GM23338 (cell line): ENCODE measurements at regions not wholly inside any gene's neighbourhood (a gene's known extent, or its start where the extent isn't known, plus 50 kb on each side); places are given as distances from the start of the nearest gene placed in this dataset.

Experiments used
- ATAC-seq: fragments of 200-7000 bp; cut with Tn5 transposase; 3 replicates; pipeline ENCODE4 v1.9.1; 2020
- DNase-seq: peaks from one replicate; pipeline ENCODE4 v3.0.0-alpha.2; 2015; ENCODE audit warnings: low spot score
- H2AFZ ChIP-seq: fragments of 200-600 bp; sonication (generic); 2 replicates; pipeline ENCODE4 v1.8.0; 2016; ENCODE audit warnings: antibody characterized with exemption, mild to moderate bottlenecking, moderate library complexity
- H3F3A ChIP-seq: fragments of 200-600 bp; sonication (generic); replicated peaks from 2 replicates; pipeline ENCODE4 v1.8.0; 2017; ENCODE audit warnings: antibody characterized with exemption, mixed run types, low read depth
- H3K27ac ChIP-seq: fragments of 200-600 bp; sonication (generic); 2 replicates; pipeline ENCODE4 v1.6.1; 2016; ENCODE audit warnings: low read depth
- H3K27me3 ChIP-seq: fragments of 200-600 bp; sonication (generic); 2 replicates; pipeline ENCODE4 v1.8.0; 2016; ENCODE audit warnings: mild to moderate bottlenecking, mixed run types, moderate library complexity; ENCODE audit not compliant: insufficient read depth
- H3K36me3 ChIP-seq: fragments of 200-600 bp; sonication (generic); 2 replicates; pipeline ENCODE4 v1.8.0; 2016; ENCODE audit warnings: mild to moderate bottlenecking; ENCODE audit not compliant: insufficient read depth
- H3K4me1 ChIP-seq: fragments of 200-600 bp; sonication (generic); 2 replicates; pipeline ENCODE4 v1.8.0; 2016; ENCODE audit warnings: mild to moderate bottlenecking, moderate library complexity; ENCODE audit not compliant: insufficient read depth
- H3K4me2 ChIP-seq: fragments of 200-600 bp; sonication (generic); 2 replicates; pipeline ENCODE4 v1.7.1; 2017; ENCODE audit warnings: mixed run types
- H3K4me3 ChIP-seq: fragments of 200-600 bp; sonication (generic); 2 replicates; pipeline ENCODE4 v1.6.1; 2016; ENCODE audit warnings: mixed run types
- H3K79me2 ChIP-seq: fragments of 200-600 bp; sonication (generic); replicated peaks from 2 replicates; pipeline ENCODE4 v1.8.0; 2017; ENCODE audit warnings: mild to moderate bottlenecking; ENCODE audit not compliant: insufficient read depth
- H3K9me2 ChIP-seq: fragments of 200-600 bp; sonication (generic); 2 replicates; pipeline ENCODE4 v1.8.0; 2017; ENCODE audit not compliant: insufficient read depth
- H4K20me1 ChIP-seq: fragments of 200-600 bp; sonication (generic); replicated peaks from 2 replicates; pipeline ENCODE4 v1.8.0; 2017; ENCODE audit warnings: mild to moderate bottlenecking; ENCODE audit not compliant: insufficient read depth
- H3K27ac Mint-ChIP-seq: 2 replicates; pipeline ENCODE4 v1.8.0; 2020; ENCODE audit warnings: inconsistent platforms, mild to moderate bottlenecking, moderate library complexity, mixed read lengths
- H3K27me3 Mint-ChIP-seq: 3 replicates; pipeline ENCODE4 v1.8.0; 2022; ENCODE audit warnings: low read depth, mild to moderate bottlenecking, moderate library complexity, mixed read lengths, inconsistent platforms; ENCODE audit not compliant: insufficient read depth, poor library complexity
- H3K36me3 Mint-ChIP-seq: 3 replicates; pipeline ENCODE4 v1.8.0; 2021; ENCODE audit warnings: low read depth, mild to moderate bottlenecking, inconsistent platforms, moderate library complexity, mixed read lengths
- H3K4me1 Mint-ChIP-seq: 3 replicates; pipeline ENCODE4 v1.8.0; 2020; ENCODE audit warnings: mild to moderate bottlenecking, inconsistent platforms, mixed read lengths
- H3K4me3 Mint-ChIP-seq: 3 replicates; pipeline ENCODE4 v1.8.0; 2021; ENCODE audit warnings: moderate library complexity, mild to moderate bottlenecking, inconsistent platforms, mixed read lengths
- H3K9me3 Mint-ChIP-seq: 3 replicates; pipeline ENCODE4 v1.8.0; 2020; ENCODE audit warnings: moderate library complexity, mild to moderate bottlenecking, inconsistent platforms, mixed read lengths
- CTCF ChIP-seq, 2 experiments: fragments of 200-600 bp in 1 of 2; sonication (generic) in 1 of 2; conservative IDR thresholded peaks; 2 replicates each; pipeline versions ENCODE4 v1.5.1 to v1.6.1; 2016 to 2017; ENCODE audit warnings: antibody characterized with exemption in 2 of 2, low read depth in 2 of 2, mild to moderate bottlenecking in 2 of 2, moderate library complexity in 1 of 2
- ETS1 ChIP-seq: IDR thresholded peaks from 2 replicates; pipeline ENCODE4 v1.6.1; 2016; ENCODE audit warnings: antibody characterized with exemption
- EZH2 ChIP-seq: fragments of 200-600 bp; sonication (generic); IDR thresholded peaks from one replicate; pipeline ENCODE4 v1.8.0; 2017; ENCODE audit warnings: antibody characterized with exemption, mild to moderate bottlenecking, low read depth; ENCODE audit not compliant: unreplicated experiment
- EZH2phosphoT487 ChIP-seq: fragments of 200-600 bp; sonication (generic); IDR thresholded peaks from one replicate; pipeline ENCODE4 v1.8.1; 2018; ENCODE audit warnings: antibody characterized with exemption; ENCODE audit not compliant: unreplicated experiment
- NANOG ChIP-seq: IDR thresholded peaks from 2 replicates; pipeline ENCODE4 v1.6.1; 2016; ENCODE audit warnings: antibody characterized with exemption, borderline replicate concordance
- STAT1 ChIP-seq: IDR thresholded peaks from one replicate; pipeline ENCODE4 v1.6.1; 2016; ENCODE audit warnings: antibody characterized with exemption; ENCODE audit not compliant: unreplicated experiment
- ZNF114 ChIP-seq: fragments of 250-450 bp; sonication (Bioruptor Pico); IDR thresholded peaks from 2 replicates; pipeline ENCODE4 v1.5.0; 2020; ENCODE audit warnings: mild to moderate bottlenecking, moderate library complexity
- ZNF462 ChIP-seq: fragments of 250-450 bp; sonication (Bioruptor Pico); IDR thresholded peaks from 2 replicates; pipeline ENCODE4 v1.5.0; 2020; ENCODE audit warnings: mild to moderate bottlenecking, moderate library complexity

- TF ChIP-seq ZNF462 (CRISPR knock-in tag) = no peak
- TF ChIP-seq STAT1 = no peak
- TF ChIP-seq ZNF114 (CRISPR knock-in tag) = no peak
- TF ChIP-seq EZH2phosphoT487 = no peak
- no peak for TF ChIP-seq NANOG
- no peak for TF ChIP-seq EZH2
These were observed 127.5 kb upstream of the SAMSN1 start (continued) for GRCh38 chr21:14673649-14674048.

- Mint-ChIP-seq H3K36me3 (no peaks in the 10 kb centered on the region), H3K27me3 (peaks cover 4% of the 10 kb centered on the region), H3K9me3 (peaks cover 4% of the 10 kb centered on the region; the same call in 1 of the 3 replicates), H3K4me3 (no peak overlapping the region), H3K4me1 (peaks cover 13% of the 10 kb centered on the region), H3K27ac (no peak overlapping the region)
- no peaks in the 10 kb centered on the region for H3K79me2 ChIP-seq
- H3K4me1 ChIP-seq = peaks cover 9% of the 10 kb centered on the region
- no peak for TF ChIP-seq STAT1
- TF ChIP-seq CTCF (conservative IDR thresholded peaks at IDR 0.05; ENCODE audit: low read depth in 2 of 2) = no peak
- TF ChIP-seq ETS1 = no peak
- H2AFZ ChIP-seq = no peak overlapping the region
- H3K4me2 ChIP-seq = no peak overlapping the region
- no peaks in the 10 kb centered on the region for H3K36me3 ChIP-seq
- no peak overlapping the region for H3K27ac ChIP-seq
- H3K4me3 ChIP-seq = no peak overlapping the region
- no peak for ATAC-seq
- DNase-seq = no peak
- H4K20me1 ChIP-seq = no peaks in the 10 kb centered on the region
- no peaks in the 10 kb centered on the region for H3F3A ChIP-seq
- H3K27me3 ChIP-seq = no peaks in the 10 kb centered on the region
- 0 out of 2 replicates have a peak, but pooled peaks cover 6% of the 10 kb centered on the region for H3K9me2 ChIP-seq
These were observed 126.4 kb upstream of the SAMSN1 start for GRCh38 chr21:14672466-14672865.
